ENCODE measurements at regions not wholly inside any gene's neighbourhood (a gene's known extent, or its start where the extent isn't known, plus 50 kb on each side); places are given as distances from the start of the nearest gene placed in this dataset.

- TF ChIP-seq, protein P1, sequence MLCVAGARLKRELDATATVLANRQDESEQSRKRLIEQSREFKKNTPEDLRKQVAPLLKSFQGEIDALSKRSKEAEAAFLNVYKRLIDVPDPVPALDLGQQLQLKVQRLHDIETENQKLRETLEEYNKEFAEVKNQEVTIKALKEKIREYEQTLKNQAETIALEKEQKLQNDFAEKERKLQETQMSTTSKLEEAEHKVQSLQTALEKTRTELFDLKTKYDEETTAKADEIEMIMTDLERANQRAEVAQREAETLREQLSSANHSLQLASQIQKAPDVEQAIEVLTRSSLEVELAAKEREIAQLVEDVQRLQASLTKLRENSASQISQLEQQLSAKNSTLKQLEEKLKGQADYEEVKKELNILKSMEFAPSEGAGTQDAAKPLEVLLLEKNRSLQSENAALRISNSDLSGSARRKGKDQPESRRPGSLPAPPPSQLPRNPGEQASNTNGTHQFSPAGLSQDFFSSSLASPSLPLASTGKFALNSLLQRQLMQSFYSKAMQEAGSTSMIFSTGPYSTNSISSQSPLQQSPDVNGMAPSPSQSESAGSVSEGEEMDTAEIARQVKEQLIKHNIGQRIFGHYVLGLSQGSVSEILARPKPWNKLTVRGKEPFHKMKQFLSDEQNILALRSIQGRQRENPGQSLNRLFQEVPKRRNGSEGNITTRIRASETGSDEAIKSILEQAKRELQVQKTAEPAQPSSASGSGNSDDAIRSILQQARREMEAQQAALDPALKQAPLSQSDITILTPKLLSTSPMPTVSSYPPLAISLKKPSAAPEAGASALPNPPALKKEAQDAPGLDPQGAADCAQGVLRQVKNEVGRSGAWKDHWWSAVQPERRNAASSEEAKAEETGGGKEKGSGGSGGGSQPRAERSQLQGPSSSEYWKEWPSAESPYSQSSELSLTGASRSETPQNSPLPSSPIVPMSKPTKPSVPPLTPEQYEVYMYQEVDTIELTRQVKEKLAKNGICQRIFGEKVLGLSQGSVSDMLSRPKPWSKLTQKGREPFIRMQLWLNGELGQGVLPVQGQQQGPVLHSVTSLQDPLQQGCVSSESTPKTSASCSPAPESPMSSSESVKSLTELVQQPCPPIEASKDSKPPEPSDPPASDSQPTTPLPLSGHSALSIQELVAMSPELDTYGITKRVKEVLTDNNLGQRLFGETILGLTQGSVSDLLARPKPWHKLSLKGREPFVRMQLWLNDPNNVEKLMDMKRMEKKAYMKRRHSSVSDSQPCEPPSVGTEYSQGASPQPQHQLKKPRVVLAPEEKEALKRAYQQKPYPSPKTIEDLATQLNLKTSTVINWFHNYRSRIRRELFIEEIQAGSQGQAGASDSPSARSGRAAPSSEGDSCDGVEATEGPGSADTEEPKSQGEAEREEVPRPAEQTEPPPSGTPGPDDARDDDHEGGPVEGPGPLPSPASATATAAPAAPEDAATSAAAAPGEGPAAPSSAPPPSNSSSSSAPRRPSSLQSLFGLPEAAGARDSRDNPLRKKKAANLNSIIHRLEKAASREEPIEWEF (CRISPR knock-in tag; IDR thresholded peaks at IDR 0.05), result no peak
- no peak for TF ChIP-seq ILK (tag; IDR thresholded peaks at IDR 0.05; ENCODE audit: borderline replicate concordance, low read depth)
- no peak for TF ChIP-seq ZNF217 (CRISPR knock-in tag; IDR thresholded peaks at IDR 0.05)
- no peak for TF ChIP-seq CREM (IDR thresholded peaks at IDR 0.05; ENCODE audit: low read depth)
- no peak for TF ChIP-seq ZFP30 (CRISPR knock-in tag; IDR thresholded peaks at IDR 0.05; ENCODE audit: borderline replicate concordance)
- TF ChIP-seq NR2C1 (IDR thresholded peaks at IDR 0.05), result no peak
- TF ChIP-seq NR2C1 (tag; IDR thresholded peaks at IDR 0.05), result no peak
- TF ChIP-seq, protein P2, sequence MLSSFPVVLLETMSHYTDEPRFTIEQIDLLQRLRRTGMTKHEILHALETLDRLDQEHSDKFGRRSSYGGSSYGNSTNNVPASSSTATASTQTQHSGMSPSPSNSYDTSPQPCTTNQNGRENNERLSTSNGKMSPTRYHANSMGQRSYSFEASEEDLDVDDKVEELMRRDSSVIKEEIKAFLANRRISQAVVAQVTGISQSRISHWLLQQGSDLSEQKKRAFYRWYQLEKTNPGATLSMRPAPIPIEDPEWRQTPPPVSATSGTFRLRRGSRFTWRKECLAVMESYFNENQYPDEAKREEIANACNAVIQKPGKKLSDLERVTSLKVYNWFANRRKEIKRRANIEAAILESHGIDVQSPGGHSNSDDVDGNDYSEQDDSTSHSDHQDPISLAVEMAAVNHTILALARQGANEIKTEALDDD (IDR thresholded peaks at IDR 0.05), result no peak
- no peak for TF ChIP-seq ZNF121 (CRISPR knock-in tag; conservative IDR thresholded peaks at IDR 0.05)
- no peak for TF ChIP-seq RAD51 (IDR thresholded peaks at IDR 0.05; ENCODE audit: borderline replicate concordance, low read depth)
- TF ChIP-seq CBX3 (IDR thresholded peaks at IDR 0.05; ENCODE audit: borderline replicate concordance in 1 of 2, low read length in 2 of 2), result no peak
These were observed 64.0 kb upstream of the STX18 start (continued) for GRCh38 chr4:4605849-4606248.

Measured in K562 (cell line).